Calu3 (cell line): ENCODE measurements at regions not wholly inside any gene's neighbourhood (a gene's known extent, or its start where the extent isn't known, plus 50 kb on each side); places are given as distances from the start of the nearest gene placed in this dataset.
"Not testable (repeated sequence)": the region's sequence is repeated elsewhere in the genome, so short reads cannot be mapped to it uniquely, and the experiment has no call there.

ENCODE experiments used
- BruUV-seq: library from RNA; stranded (reverse); fragments of 400-500 nt; replicated peaks from 2 replicates; lab custom pipeline; 2021; lab: Mats Ljungman, UMichigan
- CTCF ChIA-PET: fragments of 300-600 bp; sonication (Branson Sonifier 250); formaldehyde crosslinking; loops from one replicate; lab custom pipeline; 2022; ENCODE audit warnings: antibody characterized with exemption; lab: Charles Lee
- DNase-seq: peaks from one replicate; pipeline ENCODE4 v3.0.0; 2022
- H3K27ac Mint-ChIP-seq: one replicate; pipeline ENCODE4 v1.8.0; 2022; ENCODE audit warnings: mixed read lengths; ENCODE audit not compliant: unreplicated experiment
- H3K27me3 Mint-ChIP-seq: one replicate; pipeline ENCODE4 v1.8.0; 2022; ENCODE audit warnings: mixed read lengths; ENCODE audit not compliant: unreplicated experiment
- H3K36me3 Mint-ChIP-seq: one replicate; pipeline ENCODE4 v1.8.0; 2022; ENCODE audit warnings: mild to moderate bottlenecking, moderate library complexity, mixed read lengths; ENCODE audit not compliant: insufficient read depth, unreplicated experiment
- H3K4me1 Mint-ChIP-seq: one replicate; pipeline ENCODE4 v1.8.0; 2022; ENCODE audit warnings: mild to moderate bottlenecking, low read depth, mixed read lengths; ENCODE audit not compliant: unreplicated experiment
- H3K4me3 Mint-ChIP-seq: one replicate; pipeline ENCODE4 v1.8.0; 2022; ENCODE audit warnings: mild to moderate bottlenecking, low read depth, moderate library complexity, mixed read lengths; ENCODE audit not compliant: unreplicated experiment
- H3K9me3 Mint-ChIP-seq: one replicate; pipeline ENCODE4 v1.8.0; 2022; ENCODE audit warnings: low read depth, mixed read lengths; ENCODE audit not compliant: unreplicated experiment
- intact Hi-C: fragments of 100-400 bp; cut with micrococcal nuclease; formaldehyde crosslinking; loops from one replicate; pipeline ENCODE4 v1.10.0; 2022; ENCODE audit not compliant: unreplicated experiment
- TF ChIP-seq, protein P1 (sequence below): fragments of 200-600 bp; IDR thresholded peaks from one replicate; pipeline ENCODE4 v1.8.0; 2022; ENCODE audit warnings: antibody characterized with exemption; ENCODE audit not compliant: unreplicated experiment

- no peak overlapping the region for H3K27ac Mint-ChIP-seq
- DNase-seq, result peak; percentile 90
- no peaks in the 10 kb centered on the region for H3K27me3 Mint-ChIP-seq
- no peak overlapping the region for H3K4me3 Mint-ChIP-seq
- intact Hi-C loops, result no loop called here
- no TSS peak for BruUV-seq
- H3K9me3 Mint-ChIP-seq, result peaks cover under 1% of the 10 kb centered on the region
- TF ChIP-seq, protein P1, sequence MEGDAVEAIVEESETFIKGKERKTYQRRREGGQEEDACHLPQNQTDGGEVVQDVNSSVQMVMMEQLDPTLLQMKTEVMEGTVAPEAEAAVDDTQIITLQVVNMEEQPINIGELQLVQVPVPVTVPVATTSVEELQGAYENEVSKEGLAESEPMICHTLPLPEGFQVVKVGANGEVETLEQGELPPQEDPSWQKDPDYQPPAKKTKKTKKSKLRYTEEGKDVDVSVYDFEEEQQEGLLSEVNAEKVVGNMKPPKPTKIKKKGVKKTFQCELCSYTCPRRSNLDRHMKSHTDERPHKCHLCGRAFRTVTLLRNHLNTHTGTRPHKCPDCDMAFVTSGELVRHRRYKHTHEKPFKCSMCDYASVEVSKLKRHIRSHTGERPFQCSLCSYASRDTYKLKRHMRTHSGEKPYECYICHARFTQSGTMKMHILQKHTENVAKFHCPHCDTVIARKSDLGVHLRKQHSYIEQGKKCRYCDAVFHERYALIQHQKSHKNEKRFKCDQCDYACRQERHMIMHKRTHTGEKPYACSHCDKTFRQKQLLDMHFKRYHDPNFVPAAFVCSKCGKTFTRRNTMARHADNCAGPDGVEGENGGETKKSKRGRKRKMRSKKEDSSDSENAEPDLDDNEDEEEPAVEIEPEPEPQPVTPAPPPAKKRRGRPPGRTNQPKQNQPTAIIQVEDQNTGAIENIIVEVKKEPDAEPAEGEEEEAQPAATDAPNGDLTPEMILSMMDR, result peak; percentile 15
- H3K36me3 Mint-ChIP-seq, result peaks cover 5% of the 10 kb centered on the region
- H3K4me1 Mint-ChIP-seq, result peaks cover 9% of the 10 kb centered on the region
- CTCF ChIA-PET, result interaction anchor here (1.1 to 1.2 kb wide), 2 partner anchors 29 to 53 kb away, joined by 3 read pairs; no protein-coding TSS in a partner anchor
Observed at GRCh38 chr1:212514056-212514614, 81.4 kb downstream of the NENF start.

DNA sequence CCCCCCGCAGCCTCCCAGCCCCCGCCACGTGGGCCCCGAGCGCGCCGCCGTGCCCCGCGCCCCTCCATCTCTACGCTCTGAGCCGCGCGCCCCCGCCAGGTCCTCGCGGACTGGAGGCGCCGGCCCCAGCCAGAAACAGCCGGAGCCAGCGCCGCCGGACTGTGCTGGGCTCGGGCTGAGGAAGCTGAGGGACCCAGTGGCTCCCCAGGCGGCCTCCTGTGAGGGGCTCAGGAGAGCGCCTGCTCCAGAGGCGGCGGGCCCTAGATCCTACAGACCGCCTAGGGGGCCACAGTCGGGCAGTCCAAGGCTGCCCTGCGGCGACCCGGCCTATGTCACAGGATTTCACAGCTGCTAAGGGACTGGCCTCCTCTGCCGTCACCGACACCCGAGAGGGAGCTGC, 82.1 kb downstream of the NENF start:
- no peak overlapping the region for H3K4me3 Mint-ChIP-seq
- BruUV-seq, result no TSS peak
- peaks cover 5% of the 10 kb centered on the region for H3K36me3 Mint-ChIP-seq
- TF ChIP-seq, protein P1, result no peak
- no peaks in the 10 kb centered on the region for H3K27me3 Mint-ChIP-seq
- no peak overlapping the region for H3K27ac Mint-ChIP-seq
- no peak for DNase-seq
- intact Hi-C loops, result no loop called here
- H3K9me3 Mint-ChIP-seq, result no peaks in the 10 kb centered on the region
- CTCF ChIA-PET, result no interaction called here
- H3K4me1 Mint-ChIP-seq, result peaks cover 9% of the 10 kb centered on the region

GRCh38 chr1:212515329-212515760, 82.6 kb downstream of the NENF start:
- Mint-ChIP-seq H3K4me1 (peaks cover 9% of the 10 kb centered on the region), H3K36me3 (peaks cover 5% of the 10 kb centered on the region), H3K4me3 (no peak overlapping the region), H3K9me3 (no peaks in the 10 kb centered on the region), H3K27ac (no peak overlapping the region), H3K27me3 (no peaks in the 10 kb centered on the region)
- BruUV-seq, result no TSS peak
- intact Hi-C loops, result no loop called here
- CTCF ChIA-PET, result interaction anchor here (1.2 kb wide), 1 partner anchor 11 kb away, joined by 3 read pairs; no protein-coding TSS in a partner anchor
- no peak for DNase-seq
- TF ChIP-seq, protein P1, result no peak

DNA sequence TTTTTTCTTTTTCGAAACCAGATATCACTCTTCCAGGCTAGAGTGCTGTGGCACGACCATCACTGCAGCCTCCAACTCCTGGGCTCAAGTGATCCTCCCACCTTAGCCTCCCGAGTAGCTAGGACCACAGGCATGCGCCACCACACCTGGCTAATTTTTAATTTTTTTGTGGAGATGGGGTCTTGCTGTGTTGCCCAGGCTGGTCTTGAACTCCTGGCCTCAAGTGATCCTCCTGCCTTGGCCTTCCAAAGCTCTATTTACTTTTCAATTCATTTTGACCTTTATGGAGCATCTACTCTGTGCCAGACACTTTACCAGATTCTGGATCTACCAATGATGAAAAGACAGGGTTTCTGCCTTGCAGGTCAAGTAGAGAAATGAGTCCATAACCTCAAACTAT, 83.3 kb downstream of the NENF start:
- H3K27ac Mint-ChIP-seq, DNase-seq, H3K4me1 Mint-ChIP-seq, H3K9me3 Mint-ChIP-seq, H3K4me3 Mint-ChIP-seq, BruUV-seq, H3K36me3 Mint-ChIP-seq, H3K27me3 Mint-ChIP-seq, intact Hi-C loops: not testable (repeated sequence)
- CTCF ChIA-PET, result interaction anchor here (1.2 kb wide), 1 partner anchor 12 kb away, joined by 3 read pairs; no protein-coding TSS in a partner anchor
